Stimulated activated CD4-positive, alpha-beta T cell treated with anti-CD3 and anti-CD28 coated beads, Interleukin-1b, Interleukin-23, amount 100 ng/mL, for 1 hour (primary cell): ENCODE measurements at regions not wholly inside any gene's neighbourhood (a gene's known extent, or its start where the extent isn't known, plus 50 kb on each side); places are given as distances from the start of the nearest gene placed in this dataset.

Experiments used
- DNase-seq, 2 donors: peaks; one replicate each; pipeline ENCODE4 v3.0.0-alpha.2; 2020; ENCODE audit warnings: low read depth in 2 of 2

DNA sequence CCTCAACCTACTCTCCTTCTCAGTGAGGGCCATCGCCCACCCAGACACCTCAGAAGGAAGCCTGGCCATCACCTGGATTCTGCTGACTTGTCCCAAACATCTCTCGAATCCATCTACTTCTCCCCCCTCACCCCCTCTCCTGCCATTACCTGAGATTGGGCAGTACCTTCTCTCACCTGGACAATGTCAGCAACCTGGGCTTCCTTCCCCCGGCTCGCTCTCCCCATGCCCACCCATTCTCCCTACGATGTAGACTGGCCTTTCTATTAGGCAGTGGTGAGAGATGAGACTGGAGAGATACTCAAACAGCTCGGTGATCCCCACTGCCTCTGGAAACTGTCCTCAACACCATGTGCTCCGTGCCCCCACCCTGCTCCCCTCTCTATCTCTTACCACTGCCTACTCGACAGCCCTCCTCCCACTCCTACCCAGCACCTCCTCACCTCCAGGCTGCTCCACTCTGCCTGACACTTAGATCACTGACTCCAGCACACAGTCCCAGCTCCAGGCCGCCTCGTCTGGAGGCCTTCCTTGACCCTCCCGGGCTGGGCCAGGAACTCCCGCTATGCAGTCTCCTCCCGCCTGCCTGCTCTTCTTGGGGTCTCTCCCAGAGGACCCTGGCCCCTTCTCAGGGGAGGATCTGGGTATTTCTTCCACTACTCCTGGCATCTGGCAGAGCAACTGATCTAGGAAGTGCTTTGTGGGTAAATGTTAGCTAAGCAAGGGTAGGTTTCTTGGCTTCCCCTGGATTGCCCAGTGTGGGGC lies 235.8 kb upstream of the NLRP1 start:
- DNase-seq, result no peak

- no peak for DNase-seq
Measured at GRCh38 chr17:5820721-5821456, 236.6 kb upstream of the NLRP1 start.

DNA sequence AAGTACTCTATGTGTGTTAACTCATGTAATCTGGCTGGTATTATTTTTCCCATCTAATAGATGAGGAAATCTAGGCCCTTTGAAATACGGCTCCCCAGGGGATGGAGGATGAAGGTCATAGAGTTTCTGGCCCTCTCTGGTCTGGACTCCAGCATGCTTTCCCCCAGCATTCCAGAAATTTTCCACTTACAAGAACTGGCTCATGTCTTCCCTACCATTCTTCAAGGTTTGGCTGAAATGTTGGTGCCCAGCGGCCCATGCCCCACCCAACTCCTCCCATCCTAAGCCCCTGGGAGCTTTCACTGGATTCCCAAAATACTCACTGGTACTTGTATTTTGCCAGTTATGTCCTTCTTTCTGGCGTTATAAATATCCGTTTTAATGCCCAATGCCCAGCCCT lies 237.5 kb upstream of the NLRP1 start:
- DNase-seq, result no peak

- no peak for DNase-seq
Measured at GRCh38 chr17:5822281-5823060, 238.2 kb upstream of the NLRP1 start.

- no peak for DNase-seq
Measured at GRCh38 chr17:5823219-5823618, 238.9 kb upstream of the NLRP1 start.

DNA sequence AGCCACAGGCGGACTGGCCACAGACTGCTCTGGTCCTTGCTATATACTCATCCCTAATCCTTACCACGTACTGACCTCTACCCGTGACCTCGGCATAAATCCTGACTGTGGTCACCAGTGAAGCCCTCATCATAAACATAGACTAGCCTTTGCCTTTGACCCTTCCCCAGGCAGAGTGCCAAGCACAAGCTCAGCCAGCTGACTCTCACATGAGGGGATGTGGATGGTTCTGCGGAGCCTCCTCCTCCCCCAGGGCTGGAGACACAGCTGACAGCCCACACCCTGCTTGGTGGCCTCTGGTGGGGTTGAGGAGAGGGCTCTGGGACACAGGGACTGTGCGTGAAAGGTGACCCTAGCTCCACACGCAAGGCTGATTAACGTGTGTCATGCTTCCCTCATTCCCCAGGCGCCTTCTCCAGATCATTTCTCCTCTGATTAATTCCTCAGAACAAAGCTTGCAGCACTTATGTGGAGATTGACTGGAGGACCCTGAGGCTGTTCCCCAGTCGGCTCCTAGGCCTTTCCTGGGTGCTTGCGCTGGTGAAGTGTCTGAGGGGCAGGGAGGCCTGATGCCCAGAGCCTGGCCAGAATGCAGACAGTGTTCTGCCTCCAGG lies 241.5 kb upstream of the NLRP1 start:
- no peak for DNase-seq

DNA sequence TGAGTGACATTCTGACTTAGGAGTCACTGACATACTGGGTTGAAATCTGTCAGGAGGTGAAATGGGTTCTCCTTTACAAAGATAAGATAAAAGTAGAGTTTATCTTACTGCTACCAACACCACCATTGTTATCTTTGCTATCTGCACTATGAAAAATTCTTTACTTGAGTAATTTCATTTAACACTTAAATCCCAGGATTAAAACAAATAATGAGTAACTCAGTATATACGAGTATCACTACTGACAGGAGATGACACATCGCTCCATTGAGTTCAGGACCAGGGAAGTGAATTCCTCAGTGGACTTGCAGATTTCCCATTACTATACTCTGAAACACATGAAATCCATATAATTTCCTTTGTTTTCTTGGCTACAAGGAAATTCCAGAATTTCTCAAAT lies 242.1 kb upstream of the NLRP1 start:
- DNase-seq, result no peak

DNA sequence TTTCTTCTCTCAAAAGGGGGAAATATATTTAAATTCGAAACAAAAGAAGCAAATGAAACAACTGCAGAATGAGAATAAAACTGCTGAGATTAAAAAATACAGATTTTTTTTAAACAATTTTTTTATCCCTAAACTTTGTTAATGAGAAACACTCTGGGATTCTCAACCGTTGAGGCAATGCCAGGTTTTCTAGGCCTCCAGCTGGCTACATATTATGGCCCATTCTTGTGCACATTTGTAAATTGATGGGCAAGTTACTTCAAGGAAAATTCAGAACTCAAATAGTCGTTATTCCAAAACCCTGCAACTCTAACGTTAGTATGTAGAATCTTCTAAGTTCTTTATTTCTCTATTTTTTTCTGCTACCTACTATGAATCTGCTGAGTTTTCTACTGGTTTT lies 239.3 kb upstream of the WSCD1 start:
- DNase-seq, result no peak

GRCh38 chr17:5832886-5833285 lies 237.3 kb upstream of the WSCD1 start:
- DNase-seq, result no peak

- DNase-seq, result no peak
Measured at GRCh38 chr17:5837055-5837491, 233.1 kb upstream of the WSCD1 start.

DNA sequence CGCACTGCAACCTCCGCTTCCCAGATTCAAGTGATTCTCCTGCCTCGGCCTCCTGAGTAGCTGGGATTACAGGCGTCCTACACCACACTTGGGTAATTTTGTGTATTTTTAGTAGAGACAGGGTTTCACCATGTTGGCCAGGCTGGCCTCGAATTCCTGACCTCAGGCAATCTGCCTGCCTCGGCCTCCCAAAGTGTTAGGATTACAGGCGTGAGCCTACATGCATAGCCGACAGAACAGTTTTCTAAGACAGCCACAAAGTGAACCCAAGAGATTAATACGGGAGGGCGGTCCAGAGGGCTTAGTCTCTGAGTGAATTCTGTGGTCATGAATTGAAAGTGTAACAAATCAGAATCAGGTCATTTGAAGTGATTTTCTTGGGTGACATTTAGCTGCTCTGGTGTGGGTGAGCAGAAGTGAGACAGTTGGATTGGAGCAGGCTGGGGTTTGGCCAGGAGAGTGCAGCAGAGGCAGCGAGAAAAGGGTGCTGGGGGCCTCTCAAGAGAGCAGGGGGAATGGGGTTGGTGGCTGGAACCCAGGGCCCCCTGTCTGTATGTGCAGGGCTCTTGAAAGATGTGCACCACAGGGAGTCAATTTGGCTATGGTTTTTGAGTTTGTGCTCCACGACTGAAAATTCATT lies 231.4 kb upstream of the WSCD1 start:
- DNase-seq, result no peak

DNA sequence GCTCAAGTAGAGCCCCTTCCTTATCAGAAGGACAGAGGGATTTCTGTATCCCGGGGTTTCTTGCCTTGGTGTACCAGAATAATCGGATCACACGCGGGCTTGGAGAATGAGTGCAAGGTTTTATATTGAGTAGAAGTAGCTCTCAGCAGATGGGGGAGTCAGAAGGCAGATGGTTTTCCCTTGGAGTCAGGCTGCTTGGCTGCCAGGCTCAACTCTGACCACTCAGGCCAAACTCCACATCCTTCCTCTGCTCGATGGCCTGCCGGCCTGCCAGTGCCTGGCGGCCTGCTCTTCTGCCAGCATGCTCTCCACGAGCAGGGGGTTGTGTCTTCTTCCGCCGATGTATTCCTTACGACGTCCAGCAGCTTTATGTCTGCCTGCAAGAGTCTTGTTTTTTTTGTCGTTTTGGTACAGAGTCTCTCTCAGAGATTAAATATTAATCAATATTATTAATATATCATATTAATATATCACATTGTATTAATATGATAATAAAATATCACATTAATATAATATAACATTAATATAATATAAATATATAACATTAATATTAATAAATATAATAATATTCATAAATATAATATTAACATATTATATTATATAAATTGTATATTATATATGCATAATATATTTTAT lies 229.2 kb upstream of the WSCD1 start:
- no peak for DNase-seq

GRCh38 chr17:5841862-5842261 lies 228.3 kb upstream of the WSCD1 start:
- DNase-seq, result no peak

DNA sequence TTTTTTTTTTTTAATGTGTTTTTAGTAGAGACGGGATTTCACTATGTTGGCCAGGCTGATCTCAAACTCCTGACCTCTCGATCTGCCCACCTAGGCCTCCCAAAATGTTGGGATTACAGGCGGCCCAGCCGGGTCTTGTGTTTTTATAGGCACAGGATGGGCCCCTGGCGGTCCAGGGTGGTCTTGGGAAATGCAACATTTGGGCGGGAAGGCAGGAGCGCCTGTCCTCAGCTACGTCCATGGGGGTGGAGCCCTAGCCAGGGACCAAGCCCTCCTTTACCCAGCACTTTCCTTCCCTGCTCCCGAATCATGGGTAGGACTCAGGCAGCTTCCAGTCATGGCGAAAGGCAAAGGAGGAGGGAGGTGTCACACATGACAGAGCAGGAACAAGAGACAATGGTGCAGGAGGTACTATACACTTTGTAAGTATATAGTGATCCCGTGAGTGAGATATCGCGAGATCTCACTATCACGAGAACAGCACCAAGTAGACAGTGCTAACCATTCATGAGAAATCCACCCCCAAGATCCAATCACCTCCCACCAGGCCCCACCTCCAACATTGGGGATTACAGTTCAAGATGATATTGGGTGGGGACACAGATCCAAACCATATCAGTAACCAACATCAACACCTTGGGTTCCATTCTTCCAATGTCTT lies 226.7 kb upstream of the WSCD1 start:
- DNase-seq, result no peak

DNA sequence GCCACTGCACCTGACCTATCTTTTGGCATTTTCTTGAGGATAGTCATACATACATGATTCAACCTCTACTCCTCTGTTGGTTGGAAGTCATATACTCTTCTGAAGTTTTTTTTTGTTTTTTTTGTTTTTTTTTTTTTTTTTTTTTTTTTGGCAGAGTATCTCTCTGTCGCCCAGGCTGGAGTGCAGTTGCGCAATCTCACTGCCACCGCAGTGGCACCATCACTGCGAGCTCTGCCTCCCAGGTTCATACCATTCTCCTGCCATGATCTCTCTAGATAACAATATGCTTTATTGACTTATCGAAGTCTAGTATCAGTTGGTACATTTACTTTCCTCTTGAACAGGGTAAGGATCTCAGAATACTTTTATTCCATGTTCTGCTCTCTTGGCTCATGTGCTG lies 224.2 kb upstream of the WSCD1 start:
- DNase-seq, result no peak

DNA sequence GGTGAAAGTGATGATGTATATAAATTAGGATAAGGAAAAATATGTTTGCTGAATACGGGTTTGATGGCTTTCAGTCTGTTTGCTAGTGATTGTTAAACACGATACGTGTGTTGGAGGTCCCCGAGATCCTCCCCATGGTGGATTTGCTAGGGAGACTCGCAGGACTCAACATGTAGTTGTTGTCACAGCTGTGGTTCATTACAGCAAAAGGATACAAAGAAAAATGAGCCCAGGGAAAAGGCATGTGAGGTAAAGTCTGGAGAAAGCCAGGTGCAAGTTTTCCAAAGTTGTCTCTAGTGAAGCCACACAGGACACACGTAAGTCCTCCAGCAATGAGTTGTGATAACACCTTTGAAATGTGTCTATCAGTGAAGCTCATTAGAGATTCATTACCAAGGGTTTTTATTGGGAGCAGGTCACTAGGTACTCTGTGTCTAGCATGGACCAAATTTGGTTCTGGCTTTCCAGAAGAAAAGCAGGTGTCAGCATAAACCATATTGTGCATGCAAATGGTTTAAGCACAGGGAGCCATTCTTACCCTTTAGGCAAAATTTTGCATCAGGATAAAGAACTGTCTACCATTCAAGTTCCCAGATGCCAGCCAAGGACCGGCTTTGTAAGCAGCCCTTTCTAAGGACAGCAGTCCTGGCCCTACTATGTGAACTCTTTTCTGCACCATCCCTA lies 215.2 kb upstream of the WSCD1 start:
- no peak for DNase-seq

- DNase-seq, result no peak
Measured at GRCh38 chr17:5861246-5861645, 208.9 kb upstream of the WSCD1 start.

DNA sequence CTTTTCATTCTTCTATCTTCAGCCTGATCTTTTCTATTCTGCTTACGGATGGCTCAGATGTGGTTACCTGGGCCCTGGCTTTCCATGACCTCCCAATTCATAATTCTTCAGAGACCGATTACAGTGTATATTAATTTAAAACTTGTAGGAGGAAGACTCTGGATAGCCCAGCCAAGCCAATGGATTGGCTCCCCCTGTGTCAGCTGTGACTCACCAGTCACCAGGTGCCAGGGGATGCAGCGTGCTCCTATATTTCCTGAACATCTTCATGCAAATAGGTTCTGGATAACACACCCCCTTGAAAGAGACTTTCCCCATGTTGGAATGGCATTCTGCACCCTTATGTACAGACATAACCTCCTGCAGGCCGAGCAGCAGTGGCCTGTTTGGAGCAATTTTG lies 208.3 kb upstream of the WSCD1 start:
- DNase-seq, result no peak

DNA sequence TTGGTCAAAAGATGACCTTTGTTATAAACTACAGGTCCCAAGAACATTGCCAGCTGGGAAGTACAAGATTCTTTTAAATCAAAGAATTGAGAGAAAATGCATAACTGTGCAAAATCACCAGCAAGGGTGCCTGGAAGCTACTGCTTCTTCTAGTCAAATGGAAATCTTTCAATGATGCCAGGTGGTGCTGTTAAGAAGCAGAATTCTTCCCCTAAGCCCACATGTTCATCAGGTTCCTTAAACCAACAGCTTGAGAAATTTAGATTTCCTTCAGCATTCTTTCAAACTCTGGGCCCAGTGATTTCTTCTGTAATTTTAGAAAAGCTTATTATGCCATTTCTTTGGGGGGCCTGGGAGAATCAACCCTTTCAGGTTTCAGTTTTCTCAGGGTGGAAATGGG lies 207.8 kb upstream of the WSCD1 start:
- no peak for DNase-seq
